Activated B cell treated with CpG ODN at 0.5 μM for 24 hours (primary cell): ENCODE measurements at regions not wholly inside any gene's neighbourhood (a gene's known extent, or its start where the extent isn't known, plus 50 kb on each side); places are given as distances from the start of the nearest gene placed in this dataset.

ENCODE experiments used
- ATAC-seq: fragments of 200-7000 bp; cut with Tn5 transposase; one replicate; pipeline ENCODE4 v1.10.0; 2021; ENCODE audit warnings: low read depth, mild to moderate bottlenecking, moderate library complexity
- CTCF ChIA-PET: fragments of 350-600 bp; sonication (Branson Sonifier 250); formaldehyde crosslinking; loops from one replicate; lab custom pipeline; 2021; ENCODE audit warnings: antibody characterized with exemption; lab: Charles Lee
- POLR2A ChIA-PET: fragments of 350-600 bp; sonication (Branson Sonifier 250); formaldehyde crosslinking; loops from one replicate; lab custom pipeline; 2021; ENCODE audit warnings: antibody characterized with exemption; lab: Charles Lee
- DNase-seq: peaks from one replicate; pipeline ENCODE4 v3.0.0; 2022
- H3K27ac Mint-ChIP-seq: one replicate; pipeline ENCODE4 v1.8.0; 2020; ENCODE audit warnings: mixed read lengths
- H3K27me3 Mint-ChIP-seq: one replicate; pipeline ENCODE4 v1.8.0; 2021; ENCODE audit warnings: mixed read lengths
- H3K36me3 Mint-ChIP-seq: one replicate; pipeline ENCODE4 v1.8.0; 2021; ENCODE audit warnings: low read depth, mixed read lengths
- H3K4me1 Mint-ChIP-seq: one replicate; pipeline ENCODE4 v1.8.0; 2021; ENCODE audit warnings: mixed read lengths
- H3K4me3 Mint-ChIP-seq: one replicate; pipeline ENCODE4 v1.8.0; 2020; ENCODE audit warnings: mild to moderate bottlenecking, mixed read lengths
- H3K9me3 Mint-ChIP-seq: one replicate; pipeline ENCODE4 v1.8.0; 2020; ENCODE audit warnings: mixed read lengths
- CTCF ChIP-seq: fragments of 200-600 bp; IDR thresholded peaks from one replicate; pipeline ENCODE4 v1.8.0; 2022; ENCODE audit warnings: antibody characterized with exemption, mild to moderate bottlenecking
- intact Hi-C: fragments of 100-400 bp; cut with micrococcal nuclease; formaldehyde crosslinking; loops from one replicate; pipeline ENCODE4 v1.15.1; 2024

GRCh38 chr14:26128931-26129671 lies 468.7 kb downstream of the NOVA1 start:
- H3K27me3 Mint-ChIP-seq = no peaks in the 10 kb centered on the region
- no peaks in the 10 kb centered on the region for H3K9me3 Mint-ChIP-seq
- POLR2A ChIA-PET = no interaction called here
- H3K36me3 Mint-ChIP-seq = no peaks in the 10 kb centered on the region
- H3K4me1 Mint-ChIP-seq = no peaks in the 10 kb centered on the region
- no peak overlapping the region for H3K27ac Mint-ChIP-seq
- ATAC-seq (no peak), DNase-seq (no peak)
- CTCF ChIA-PET = no interaction called here
- H3K4me3 Mint-ChIP-seq = no peak overlapping the region
- intact Hi-C loops = no loop called here
- no peak for TF ChIP-seq CTCF

- no peaks in the 10 kb centered on the region for H3K4me1 Mint-ChIP-seq
- ChIA-PET POLR2A (no interaction called here), CTCF (no interaction called here)
- H3K27ac Mint-ChIP-seq = no peak overlapping the region
- no peak for TF ChIP-seq CTCF
- ATAC-seq = no peak
- no peaks in the 10 kb centered on the region for H3K9me3 Mint-ChIP-seq
- H3K4me3 Mint-ChIP-seq = no peak overlapping the region
- intact Hi-C loops = no loop called here
- no peaks in the 10 kb centered on the region for H3K36me3 Mint-ChIP-seq
- no peaks in the 10 kb centered on the region for H3K27me3 Mint-ChIP-seq
- DNase-seq = no peak
Measured at GRCh38 chr14:26124896-26125438, 472.9 kb downstream of the NOVA1 start.

GRCh38 chr14:26123459-26123858 lies 474.4 kb downstream of the NOVA1 start:
- no peak overlapping the region for H3K27ac Mint-ChIP-seq
- no peaks in the 10 kb centered on the region for H3K27me3 Mint-ChIP-seq
- POLR2A ChIA-PET = no interaction called here
- H3K36me3 Mint-ChIP-seq = no peaks in the 10 kb centered on the region
- peaks cover 3% of the 10 kb centered on the region for H3K9me3 Mint-ChIP-seq
- H3K4me1 Mint-ChIP-seq = no peaks in the 10 kb centered on the region
- CTCF ChIA-PET = no interaction called here
- intact Hi-C loops = no loop called here
- H3K4me3 Mint-ChIP-seq = no peak overlapping the region
- TF ChIP-seq CTCF = no peak
- DNase-seq = no peak
- ATAC-seq = no peak

- POLR2A ChIA-PET = no interaction called here
- ATAC-seq (no peak), DNase-seq (no peak)
- intact Hi-C loops = no loop called here
- Mint-ChIP-seq H3K4me1 (no peaks in the 10 kb centered on the region), H3K4me3 (no peak overlapping the region), H3K36me3 (no peaks in the 10 kb centered on the region), H3K9me3 (peaks cover 3% of the 10 kb centered on the region), H3K27me3 (no peaks in the 10 kb centered on the region), H3K27ac (no peak overlapping the region)
- CTCF ChIA-PET = no interaction called here
- TF ChIP-seq CTCF = no peak
Measured at GRCh38 chr14:26121181-26121580, 476.7 kb downstream of the NOVA1 start.

GRCh38 chr14:26113911-26114640 lies 483.8 kb downstream of the NOVA1 start:
- no peak overlapping the region for H3K27ac Mint-ChIP-seq
- H3K27me3 Mint-ChIP-seq = no peaks in the 10 kb centered on the region
- ATAC-seq (no peak), DNase-seq (no peak)
- ChIA-PET CTCF (no interaction called here), POLR2A (no interaction called here)
- TF ChIP-seq CTCF = no peak
- no peak overlapping the region for H3K4me3 Mint-ChIP-seq
- intact Hi-C loops = no loop called here
- H3K36me3 Mint-ChIP-seq = no peaks in the 10 kb centered on the region
- no peaks in the 10 kb centered on the region for H3K4me1 Mint-ChIP-seq
- peaks cover 4% of the 10 kb centered on the region for H3K9me3 Mint-ChIP-seq
